Large intestine (tissue), 3 donors: ENCODE measurements at regions not wholly inside any gene's neighbourhood (a gene's known extent, or its start where the extent isn't known, plus 50 kb on each side); places are given as distances from the start of the nearest gene placed in this dataset.
"Not testable (repeated sequence)": the region's sequence is repeated elsewhere in the genome, so short reads cannot be mapped to it uniquely, and the experiment has no call there.

Source experiments
- DNase-seq, 2 donors: peaks; one replicate each; pipeline versions ENCODE4 v3.0.0 to v3.0.0-alpha.2; 2013
- H3K27ac ChIP-seq: one replicate; pipeline ENCODE4 v1.5.1; 2013; ENCODE audit warnings: low read length
- H3K27me3 ChIP-seq: 2 replicates; pipeline ENCODE4 v1.6.1; 2013; ENCODE audit warnings: low read length; ENCODE audit not compliant: control insufficient read depth, insufficient read depth
- H3K36me3 ChIP-seq: 2 replicates; pipeline ENCODE4 v1.6.1; 2013; ENCODE audit warnings: low read length; ENCODE audit not compliant: control insufficient read depth, insufficient read depth
- H3K4me1 ChIP-seq: one replicate; pipeline ENCODE4 v1.6.1; 2013; ENCODE audit warnings: low read length; ENCODE audit not compliant: control insufficient read depth, insufficient read depth
- H3K4me3 ChIP-seq: one replicate; pipeline ENCODE4 v1.5.1; 2013; ENCODE audit warnings: low read length
- H3K9me3 ChIP-seq: one replicate; pipeline ENCODE4 v1.6.1; 2013; ENCODE audit warnings: mild to moderate bottlenecking, low read depth, low read length, moderate library complexity; ENCODE audit not compliant: control insufficient read depth
- WGBS: methylation state at CpG from one replicate; pipeline ENCODE4 v1.1.5; 2013; ENCODE audit warnings: low lambda C conversion rate; ENCODE audit not compliant: insufficient coverage; 5-methylcytosine and 5-hydroxymethylcytosine counted together

- 100% methylated on average over 1 of the region's 3 CpGs for WGBS
- no peak for DNase-seq
- no peak overlapping the region for H3K27ac ChIP-seq
- H3K36me3 ChIP-seq = no peaks in the 10 kb centered on the region
- H3K27me3 ChIP-seq = no peaks in the 10 kb centered on the region
- H3K4me3 ChIP-seq = no peak overlapping the region
- no peaks in the 10 kb centered on the region for H3K4me1 ChIP-seq
- H3K9me3 ChIP-seq = no peaks in the 10 kb centered on the region
Measured at GRCh38 chr7:106504207-106504606, 156.8 kb downstream of the CCDC71L start.

GRCh38 chr7:106503626-106504025, 157.3 kb downstream of the CCDC71L start:
- Histone ChIP-seq H3K9me3 (no peaks in the 10 kb centered on the region), H3K36me3 (no peaks in the 10 kb centered on the region), H3K4me1 (no peaks in the 10 kb centered on the region), H3K27ac (no peak overlapping the region), H3K4me3 (no peak overlapping the region), H3K27me3 (no peaks in the 10 kb centered on the region)
- DNase-seq = no peak
- 100% methylated on average over 3 of the region's 3 CpGs for WGBS

DNA sequence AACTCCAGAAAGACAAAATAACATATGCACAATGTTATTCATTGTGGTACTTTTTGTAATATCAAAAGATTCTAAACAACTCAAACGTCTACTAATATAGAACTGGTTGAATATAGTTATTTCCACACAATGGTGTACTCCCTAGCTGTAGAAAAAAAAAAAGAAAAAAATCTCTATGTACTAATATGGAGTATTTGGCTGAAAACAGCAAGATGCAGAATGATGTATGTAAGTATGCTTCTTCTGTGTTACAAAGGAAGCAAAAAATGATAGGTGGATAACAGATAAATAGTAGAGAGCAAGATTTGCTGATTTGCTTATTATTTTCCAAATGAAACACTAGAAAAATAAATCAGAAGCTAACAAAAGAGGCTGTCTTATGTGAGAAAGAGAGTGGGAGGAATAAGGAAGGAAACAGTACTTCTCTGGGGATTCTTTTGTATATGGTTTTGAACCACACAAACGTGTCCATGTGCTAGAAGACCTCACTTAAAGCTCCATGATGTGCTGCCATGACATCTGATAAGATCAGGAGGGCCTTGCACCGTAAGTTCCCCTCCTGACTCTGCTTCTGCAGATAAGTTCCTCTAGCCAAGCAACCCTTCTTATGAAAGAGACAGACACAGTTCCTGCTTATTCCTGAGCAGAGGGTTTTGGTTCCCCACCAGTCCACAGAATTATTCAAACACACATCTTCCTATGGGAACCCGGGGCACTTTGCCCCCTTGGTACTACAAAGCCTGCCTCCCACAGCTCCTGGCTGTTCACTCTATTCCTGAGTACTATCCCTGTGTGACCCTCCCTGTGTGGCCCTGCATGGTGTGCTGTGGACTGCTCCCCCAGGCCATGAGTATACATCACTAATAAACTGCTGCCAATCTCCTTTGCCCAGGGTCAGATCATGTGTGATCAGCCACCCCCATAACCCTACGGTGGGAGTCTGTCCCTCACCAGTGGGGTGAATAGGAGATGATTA, 159.1 kb downstream of the CCDC71L start:
- no peak overlapping the region for H3K4me3 ChIP-seq
- no peak for DNase-seq
- no peaks in the 10 kb centered on the region for H3K4me1 ChIP-seq
- H3K9me3 ChIP-seq = no peaks in the 10 kb centered on the region
- H3K36me3 ChIP-seq = no peaks in the 10 kb centered on the region
- no peak overlapping the region for H3K27ac ChIP-seq
- no peaks in the 10 kb centered on the region for H3K27me3 ChIP-seq
- WGBS = 85% methylated on average over 2 of the region's 5 CpGs

DNA sequence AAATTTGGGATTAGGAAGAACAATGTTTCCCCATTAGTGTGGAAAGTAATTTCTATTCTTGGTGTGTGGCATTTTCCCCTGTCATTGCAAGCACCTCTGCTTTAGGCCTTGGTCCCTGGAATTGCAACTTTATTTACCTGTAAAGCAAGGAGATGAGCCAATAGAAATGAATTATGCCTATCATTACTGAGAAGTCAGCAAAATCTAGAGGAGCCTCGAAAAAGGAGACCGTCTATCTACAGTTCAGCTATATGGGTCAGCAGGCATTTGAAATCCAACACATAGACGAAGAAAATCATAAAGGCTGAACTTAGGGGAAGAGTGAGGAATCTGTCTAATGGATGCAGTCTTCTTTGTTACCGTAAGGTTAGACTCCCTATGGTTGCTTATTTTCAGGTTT, 161.1 kb downstream of the CCDC71L start:
- H3K36me3 ChIP-seq = no peaks in the 10 kb centered on the region
- no peaks in the 10 kb centered on the region for H3K9me3 ChIP-seq
- H3K27me3 ChIP-seq = no peaks in the 10 kb centered on the region
- H3K4me1 ChIP-seq = no peaks in the 10 kb centered on the region
- WGBS = 84% methylated on average over 3 of the region's 4 CpGs
- no peak overlapping the region for H3K4me3 ChIP-seq
- DNase-seq = no peak
- H3K27ac ChIP-seq = no peak overlapping the region

DNA sequence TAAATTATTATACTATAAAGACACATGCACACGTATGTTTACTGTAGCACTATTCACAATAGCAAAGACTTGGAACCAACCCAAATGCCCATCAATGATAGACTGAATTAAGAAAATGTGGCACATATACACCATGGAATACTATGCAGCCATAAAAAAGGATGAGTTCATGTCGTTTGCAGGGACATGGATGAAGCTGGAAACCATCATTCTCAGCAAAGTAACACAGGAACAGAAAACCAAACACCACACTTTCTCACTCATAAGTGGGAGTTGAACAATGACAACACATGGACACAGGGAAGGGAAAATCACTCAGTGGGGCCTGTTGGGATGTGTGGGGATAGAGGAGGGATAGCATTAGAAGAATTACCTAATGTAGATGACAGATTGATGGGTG, 163.0 kb downstream of the CCDC71L start:
- H3K4me3 ChIP-seq, H3K27ac ChIP-seq, H3K27me3 ChIP-seq, H3K9me3 ChIP-seq, H3K4me1 ChIP-seq, H3K36me3 ChIP-seq, DNase-seq: not testable (repeated sequence)
- no CpG with 5 or more reads among the region's 2 CpGs for WGBS

DNA sequence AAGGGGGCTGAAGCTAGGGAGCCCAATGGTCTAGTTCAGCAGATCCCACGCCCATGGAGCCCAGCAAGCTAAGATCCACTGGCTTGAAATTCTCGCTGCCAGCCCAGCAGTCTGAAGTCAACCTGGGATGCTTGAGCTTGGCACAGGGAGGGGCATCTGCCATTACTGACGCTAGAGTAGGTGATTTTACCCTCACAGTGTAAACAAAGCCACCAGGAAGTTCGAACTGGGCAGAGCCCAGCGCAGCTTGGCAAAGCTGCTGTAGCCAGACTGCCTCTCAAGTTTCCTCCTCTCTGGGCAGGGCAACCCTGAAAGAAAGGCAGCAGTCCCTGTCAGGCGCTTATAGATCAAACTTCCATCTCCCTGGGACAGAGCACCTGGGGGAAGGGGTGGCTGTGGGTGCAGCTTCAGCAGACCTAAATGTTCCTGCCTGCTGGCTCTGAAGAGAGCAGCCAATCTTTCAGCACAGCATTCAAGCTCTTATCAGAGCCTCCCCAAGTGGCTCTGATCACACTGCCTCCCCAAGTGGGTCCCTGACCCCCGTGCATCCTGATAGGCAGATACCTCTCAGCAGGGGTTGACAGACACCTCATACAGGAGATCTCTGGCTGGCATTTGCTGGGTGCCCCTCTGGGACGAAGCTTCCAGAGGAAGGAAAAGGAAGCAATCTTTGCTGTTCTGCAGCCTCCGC, 167.8 kb downstream of the CCDC71L start:
- no CpG with 5 or more reads among the region's 9 CpGs for WGBS
- Histone ChIP-seq H3K4me3 (no peak overlapping the region), H3K27ac (no peak overlapping the region)

DNA sequence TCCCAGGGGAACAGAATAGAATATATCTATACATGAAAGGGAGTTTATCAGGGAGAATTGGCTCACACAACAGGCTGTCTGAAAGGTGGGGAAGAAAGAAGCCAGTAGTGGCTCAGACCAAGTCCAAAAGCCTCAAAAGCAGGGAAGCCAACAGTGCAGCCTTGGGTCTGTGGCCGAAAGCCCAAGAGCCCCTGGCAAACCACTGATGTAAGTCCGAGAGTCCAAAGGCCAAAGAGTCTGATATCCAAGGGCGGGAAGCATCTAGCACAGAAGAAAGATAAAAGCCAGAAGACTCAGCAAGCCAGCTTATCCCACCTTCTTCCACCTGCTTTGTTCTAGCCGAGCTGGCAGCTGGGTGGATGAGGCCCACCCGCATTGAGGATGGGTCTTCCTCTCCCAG, 172.5 kb downstream of the CCDC71L start:
- Histone ChIP-seq H3K4me3 (no peak overlapping the region), H3K9me3 (peaks cover 3% of the 10 kb centered on the region), H3K27ac (no peak overlapping the region), H3K4me1 (peaks cover 10% of the 10 kb centered on the region), H3K27me3 (peaks cover 4% of the 10 kb centered on the region), H3K36me3 (no peaks in the 10 kb centered on the region)
- DNase-seq = peak in 1 of 2 donors; percentile 8
- WGBS = no CpG with 5 or more reads among the region's 5 CpGs

More for the DNA sequence above, 167.8 kb downstream of the CCDC71L start:
- DNase-seq = no peak
- no peaks in the 10 kb centered on the region for H3K36me3 ChIP-seq
- H3K4me1 ChIP-seq = no peaks in the 10 kb centered on the region
- peaks cover 3% of the 10 kb centered on the region for H3K9me3 ChIP-seq
- H3K27me3 ChIP-seq = peaks cover 4% of the 10 kb centered on the region

DNA sequence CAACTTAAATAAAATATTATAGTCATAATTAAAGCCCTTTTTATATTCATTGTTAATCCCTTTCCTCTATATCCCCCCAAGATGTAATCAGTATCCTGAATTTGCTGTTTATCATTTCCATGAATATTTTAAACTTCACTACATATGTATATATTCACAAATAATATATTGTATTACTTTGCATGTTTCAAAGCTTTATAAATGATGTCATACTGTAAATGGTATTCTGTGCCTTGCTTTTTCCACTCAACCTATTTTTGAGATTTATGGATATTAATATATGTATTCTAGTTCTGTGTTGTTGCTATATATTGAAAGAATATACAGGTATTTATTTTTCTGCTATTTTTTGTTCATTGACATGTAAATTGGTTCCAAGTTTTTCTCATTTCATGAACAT, 173.1 kb downstream of the CCDC71L start:
- peaks cover 3% of the 10 kb centered on the region for H3K9me3 ChIP-seq
- H3K4me3 ChIP-seq = no peak overlapping the region
- no peak overlapping the region for H3K27ac ChIP-seq
- DNase-seq = no peak
- no peaks in the 10 kb centered on the region for H3K36me3 ChIP-seq
- peaks cover 10% of the 10 kb centered on the region for H3K4me1 ChIP-seq
- H3K27me3 ChIP-seq = peaks cover 4% of the 10 kb centered on the region

DNA sequence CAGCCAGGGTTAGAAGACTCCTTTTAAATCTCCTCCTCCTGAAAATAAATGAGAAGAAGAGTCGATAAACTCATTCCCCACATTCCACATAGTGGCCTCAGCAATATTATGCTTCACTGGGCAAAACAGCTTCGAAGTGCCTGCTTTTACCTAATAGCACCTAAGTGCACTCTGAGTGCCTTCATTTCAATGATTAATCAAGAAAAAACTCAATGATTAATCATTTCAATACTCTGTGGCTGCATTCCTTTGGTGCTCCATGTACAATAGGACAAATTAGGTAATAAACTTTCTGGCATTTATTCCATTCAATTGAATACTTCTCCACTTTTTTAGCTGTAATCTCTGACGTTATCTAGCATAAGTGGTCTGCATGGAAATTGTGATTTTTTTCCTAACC, 174.6 kb downstream of the CCDC71L start:
- Histone ChIP-seq H3K4me1 (peaks cover 10% of the 10 kb centered on the region), H3K9me3 (no peaks in the 10 kb centered on the region), H3K4me3 (no peak overlapping the region), H3K27ac (no peak overlapping the region), H3K27me3 (no peaks in the 10 kb centered on the region), H3K36me3 (no peaks in the 10 kb centered on the region)
- DNase-seq = no peak
- 73% methylated on average over 1 of the region's 3 CpGs for WGBS

GRCh38 chr7:106485919-106486318, 175.0 kb downstream of the CCDC71L start:
- peaks cover 10% of the 10 kb centered on the region for H3K4me1 ChIP-seq
- no peaks in the 10 kb centered on the region for H3K9me3 ChIP-seq
- WGBS = no CpG with 5 or more reads among the region's 1 CpG
- no peak for DNase-seq
- H3K4me3 ChIP-seq = no peak overlapping the region
- no peak overlapping the region for H3K27ac ChIP-seq
- no peaks in the 10 kb centered on the region for H3K27me3 ChIP-seq
- H3K36me3 ChIP-seq = no peaks in the 10 kb centered on the region
